Left forelimb (tissue), 1 donor: ENCODE measurements at regions not wholly inside any gene's neighbourhood (a gene's known extent, or its start where the extent isn't known, plus 50 kb on each side); places are given as distances from the start of the nearest gene placed in this dataset.
"Not testable (repeated sequence)": the region's sequence is repeated elsewhere in the genome, so short reads cannot be mapped to it uniquely, and the experiment has no call there.

Experiments used
- DNase-seq: peaks from one replicate; pipeline ENCODE4 v3.0.0-alpha.2; 2018; ENCODE audit warnings: low spot score

- no peak for DNase-seq
Measured at GRCh38 chr14:49946320-49947141, 53.6 kb downstream of the ARF6 start.

DNA sequence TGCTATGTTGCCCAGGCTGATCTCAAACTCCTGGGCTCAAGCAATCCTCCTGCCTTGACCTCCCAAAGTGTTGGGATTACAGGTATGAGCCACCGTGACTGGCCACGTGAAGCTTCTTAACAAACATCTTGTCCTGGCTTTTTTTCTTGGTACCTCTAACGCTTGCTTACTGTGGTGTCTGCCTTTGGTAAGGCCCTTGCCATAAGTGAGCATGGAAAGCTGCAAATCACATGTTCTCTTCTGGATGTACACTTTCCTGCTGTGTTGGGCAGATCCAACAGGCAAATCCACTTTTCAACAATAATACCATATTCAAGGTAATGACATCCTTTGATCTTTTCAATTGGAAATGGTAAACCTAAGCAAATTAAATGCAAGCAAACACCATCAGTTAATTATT is 54.6 kb downstream of the ARF6 start:
- DNase-seq, result no peak

GRCh38 chr14:49950275-49951228 is 57.7 kb downstream of the ARF6 start:
- no peak for DNase-seq

- no peak for DNase-seq
Measured at GRCh38 chr14:49951229-49951607, 58.3 kb downstream of the ARF6 start.

GRCh38 chr14:49951691-49952345 is 58.9 kb downstream of the ARF6 start:
- no peak for DNase-seq

DNA sequence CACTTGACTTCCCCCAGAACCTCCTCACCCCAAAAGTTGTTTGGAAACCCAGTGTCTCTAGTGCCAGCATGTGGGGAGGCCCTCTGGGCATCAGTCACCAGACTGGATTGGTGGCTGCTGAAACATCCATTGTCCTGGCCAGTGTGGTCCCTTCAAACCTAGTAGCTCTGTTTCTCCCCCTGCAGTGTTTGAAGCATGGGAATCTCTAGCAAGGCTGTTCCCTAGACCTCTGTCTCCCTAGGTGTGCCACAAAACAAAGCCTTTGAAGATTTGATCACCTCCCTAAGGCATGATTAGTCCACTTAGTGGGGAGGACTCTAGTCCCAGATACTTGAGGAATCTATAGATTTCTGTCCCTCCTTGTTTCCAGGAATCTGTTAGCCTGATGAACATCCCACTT is 60.3 kb downstream of the ARF6 start:
- no peak for DNase-seq

GRCh38 chr14:49954171-49954631 is 61.3 kb downstream of the ARF6 start:
- DNase-seq, result no peak

GRCh38 chr14:49955024-49955423 is 62.1 kb downstream of the ARF6 start:
- no peak for DNase-seq

DNA sequence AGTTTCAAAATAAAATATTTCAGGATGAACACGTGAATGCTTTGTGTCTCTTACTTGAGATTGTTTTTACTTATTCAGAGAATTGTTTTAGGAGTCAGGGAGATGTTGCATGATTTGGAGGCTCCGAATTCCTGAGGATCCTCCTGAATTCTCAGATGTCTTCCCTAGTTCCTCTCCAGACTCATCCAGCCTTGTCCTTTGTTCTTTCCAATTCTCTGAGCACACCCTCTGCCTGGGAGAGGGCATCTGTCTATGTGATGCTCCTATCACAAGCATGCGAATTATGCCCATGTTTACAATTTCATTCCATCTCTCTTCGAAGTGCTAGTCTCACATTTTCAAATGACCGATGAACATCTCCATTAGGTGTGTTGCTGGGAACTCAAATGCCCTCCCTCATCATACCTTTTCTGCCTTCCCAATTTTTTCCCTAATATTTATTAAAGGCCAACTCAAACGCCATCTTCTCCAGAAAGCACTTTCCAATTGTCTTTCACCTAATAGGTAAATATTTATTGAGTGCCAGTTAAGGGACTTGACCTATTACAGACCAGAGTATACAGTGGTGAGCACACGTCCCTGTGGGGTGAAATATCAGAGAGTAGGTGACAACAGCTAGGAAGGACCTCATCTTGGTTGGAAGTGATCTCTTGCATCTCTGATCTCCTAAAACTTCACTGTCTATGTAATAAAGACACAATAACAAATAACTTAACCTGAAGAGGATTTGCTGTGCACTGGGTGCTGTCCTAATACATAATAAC is 64.4 kb downstream of the ARF6 start:
- DNase-seq, result no peak

DNA sequence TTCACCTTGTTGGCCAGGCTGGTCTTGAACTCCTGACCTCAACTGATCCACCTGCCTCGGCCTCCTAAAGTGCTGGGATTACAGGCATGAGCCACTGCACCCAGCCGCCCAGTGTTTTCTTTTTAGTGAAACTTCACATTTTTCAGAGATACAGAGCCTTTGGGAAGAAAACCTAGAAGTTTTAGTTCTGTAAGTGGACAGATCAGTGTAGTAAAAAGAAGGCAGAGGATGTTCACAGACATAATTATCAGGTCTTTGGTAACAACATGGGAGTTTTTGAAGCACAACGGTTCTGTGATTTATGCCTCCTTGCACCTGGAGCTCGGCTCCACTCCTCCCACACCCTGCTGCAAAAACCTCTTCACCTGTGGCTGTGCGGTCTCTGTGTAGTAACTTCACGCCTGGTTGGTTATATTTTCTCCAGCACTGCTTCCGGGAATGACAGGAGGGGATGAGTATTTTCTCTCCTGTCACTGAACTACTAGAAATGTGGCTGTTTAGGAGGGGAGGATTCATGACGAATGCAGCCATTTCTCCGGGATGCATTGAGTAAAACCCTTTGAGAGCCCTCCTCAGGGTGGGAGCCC is 67.0 kb downstream of the ARF6 start:
- DNase-seq, result no peak

- DNase-seq, result no peak
Measured at GRCh38 chr14:49960453-49960852, 67.6 kb downstream of the ARF6 start.

DNA sequence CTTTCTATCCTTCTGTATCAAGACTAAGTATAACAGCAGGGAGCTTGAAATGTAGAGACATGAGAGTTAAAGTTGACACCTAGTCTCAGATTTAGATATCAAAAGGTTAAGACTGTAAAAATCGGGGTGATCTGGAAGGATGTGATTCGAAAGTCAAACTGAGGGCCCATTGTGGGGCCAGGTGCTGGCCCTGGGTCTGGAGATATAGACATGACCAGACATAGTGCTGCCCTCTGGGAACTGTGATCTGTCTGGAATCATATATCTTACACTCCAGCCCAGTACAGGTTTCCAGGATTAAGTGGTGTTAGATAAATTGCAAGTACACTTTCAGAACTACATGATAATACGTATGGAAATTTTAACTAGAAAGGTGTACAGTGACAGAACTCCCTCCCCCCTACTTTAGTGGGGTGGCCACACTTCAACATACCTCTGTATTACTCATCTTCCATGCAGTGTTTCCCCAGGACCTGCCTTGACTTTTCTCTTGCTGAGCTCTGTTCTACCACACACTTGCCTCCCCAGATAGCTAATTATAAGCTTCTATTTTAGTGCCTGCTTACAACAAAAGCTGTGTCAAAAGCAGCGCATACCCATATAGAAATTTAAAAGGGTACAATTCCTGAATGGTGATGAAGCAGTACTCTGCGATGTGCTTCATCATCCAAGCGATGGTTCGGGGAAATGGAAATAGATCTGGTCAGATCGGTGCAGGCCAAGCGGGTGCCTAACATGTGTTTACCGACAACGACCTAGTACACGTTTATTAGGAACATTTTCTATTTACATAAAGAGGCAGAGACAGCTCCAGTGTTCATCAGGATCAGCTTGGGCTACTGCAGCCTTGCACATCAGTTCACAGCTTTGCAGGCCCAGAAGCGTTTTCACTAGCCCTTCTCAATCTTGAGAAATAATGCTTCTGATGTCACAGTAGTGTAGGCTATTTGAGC is 68.7 kb downstream of the ARF6 start:
- no peak for DNase-seq

GRCh38 chr14:49962621-49963020 is 69.7 kb downstream of the ARF6 start:
- no peak for DNase-seq

- DNase-seq, result not testable (repeated sequence)
Measured at GRCh38 chr14:49965068-49965651, 72.3 kb downstream of the ARF6 start.

DNA sequence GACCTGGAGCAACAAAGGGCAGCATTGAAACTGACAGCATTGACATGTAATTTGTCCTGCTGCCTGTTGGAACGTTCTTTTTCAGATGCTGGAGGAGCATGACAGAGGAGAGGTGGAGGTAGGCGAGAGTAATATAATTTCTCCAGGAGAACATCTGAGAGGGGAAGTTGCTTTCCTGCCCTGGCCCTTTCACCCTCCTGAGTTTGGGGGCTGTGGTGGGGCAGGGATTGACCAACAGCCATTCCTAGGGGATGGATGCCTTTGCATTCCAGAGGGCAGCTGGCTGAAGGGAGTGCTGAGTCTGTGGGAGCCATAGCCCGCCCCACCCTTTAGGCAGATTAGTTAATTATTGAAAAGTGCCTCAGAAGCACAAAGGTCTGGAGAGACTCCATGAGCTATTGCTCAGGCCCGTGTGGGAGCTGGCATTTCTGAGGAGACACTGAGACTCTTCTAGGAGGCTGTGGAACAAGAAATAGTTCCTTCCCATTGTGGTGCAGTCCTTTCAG is 73.5 kb downstream of the ARF6 start:
- no peak for DNase-seq

GRCh38 chr14:49966971-49967630 is 74.2 kb downstream of the ARF6 start:
- DNase-seq, result no peak

- DNase-seq, result no peak
Measured at GRCh38 chr14:49969961-49970360, 77.1 kb downstream of the ARF6 start.

GRCh38 chr14:49970474-49971147 is 77.7 kb downstream of the ARF6 start:
- DNase-seq, result no peak
